ENCODE measurements at regions not wholly inside any gene's neighbourhood (a gene's known extent, or its start where the extent isn't known, plus 50 kb on each side); places are given as distances from the start of the nearest gene placed in this dataset.

DNA sequence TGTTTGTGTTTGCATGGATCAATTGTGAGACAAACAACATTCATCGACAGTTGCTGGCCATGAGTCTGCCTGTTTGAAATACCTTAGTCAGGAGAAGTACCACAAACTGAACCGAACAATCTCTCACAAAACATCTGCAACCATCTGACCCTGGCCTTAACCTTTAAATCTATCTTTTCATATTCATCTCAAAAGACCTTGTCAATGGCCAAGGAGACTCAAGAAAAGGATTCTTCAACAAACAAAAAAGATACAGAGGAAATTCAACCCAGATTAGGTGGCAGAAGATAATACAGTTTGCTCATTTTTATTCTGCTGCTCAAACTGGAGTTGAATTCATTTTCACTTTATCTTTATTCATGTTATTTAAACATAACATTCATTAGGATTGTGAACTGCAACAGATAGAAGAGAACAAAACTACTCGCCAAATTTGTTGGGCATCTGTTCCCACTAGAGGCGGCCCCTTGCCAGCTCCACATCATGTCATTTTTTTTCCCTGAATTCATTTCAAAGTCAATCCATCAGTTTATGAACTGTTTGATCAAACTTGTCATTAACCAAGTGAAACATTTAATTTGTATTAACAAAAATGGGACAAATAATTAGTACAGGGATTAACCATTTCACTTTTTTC is 152.3 kb upstream of the OTX2 start:
- TF ChIP-seq, protein P1, sequence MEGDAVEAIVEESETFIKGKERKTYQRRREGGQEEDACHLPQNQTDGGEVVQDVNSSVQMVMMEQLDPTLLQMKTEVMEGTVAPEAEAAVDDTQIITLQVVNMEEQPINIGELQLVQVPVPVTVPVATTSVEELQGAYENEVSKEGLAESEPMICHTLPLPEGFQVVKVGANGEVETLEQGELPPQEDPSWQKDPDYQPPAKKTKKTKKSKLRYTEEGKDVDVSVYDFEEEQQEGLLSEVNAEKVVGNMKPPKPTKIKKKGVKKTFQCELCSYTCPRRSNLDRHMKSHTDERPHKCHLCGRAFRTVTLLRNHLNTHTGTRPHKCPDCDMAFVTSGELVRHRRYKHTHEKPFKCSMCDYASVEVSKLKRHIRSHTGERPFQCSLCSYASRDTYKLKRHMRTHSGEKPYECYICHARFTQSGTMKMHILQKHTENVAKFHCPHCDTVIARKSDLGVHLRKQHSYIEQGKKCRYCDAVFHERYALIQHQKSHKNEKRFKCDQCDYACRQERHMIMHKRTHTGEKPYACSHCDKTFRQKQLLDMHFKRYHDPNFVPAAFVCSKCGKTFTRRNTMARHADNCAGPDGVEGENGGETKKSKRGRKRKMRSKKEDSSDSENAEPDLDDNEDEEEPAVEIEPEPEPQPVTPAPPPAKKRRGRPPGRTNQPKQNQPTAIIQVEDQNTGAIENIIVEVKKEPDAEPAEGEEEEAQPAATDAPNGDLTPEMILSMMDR (IDR thresholded peaks at IDR 0.05) = no peak
- no peaks in the 10 kb centered on the region for H3K4me1 ChIP-seq

DNA sequence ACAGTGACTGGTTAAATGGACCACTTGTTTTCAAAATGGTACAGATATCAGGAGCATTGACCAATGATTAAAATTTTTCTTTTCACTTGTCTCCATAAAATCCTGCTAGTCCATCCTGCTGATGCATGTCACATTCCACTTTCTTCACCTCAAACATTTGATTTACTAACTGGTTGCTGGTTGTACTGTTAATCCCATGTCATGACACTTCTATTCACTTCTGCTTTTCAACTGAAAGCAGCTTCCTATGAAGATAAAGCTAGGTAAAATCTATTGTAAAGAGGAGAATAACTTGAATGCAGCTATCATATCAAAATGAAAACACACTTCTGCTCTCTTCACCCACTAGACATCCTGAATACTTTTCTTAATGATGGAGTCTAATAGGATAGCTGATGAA is 149.6 kb upstream of the OTX2 start:
- no peaks in the 10 kb centered on the region for H3K36me3 ChIP-seq
- no peak overlapping the region for H3K9ac ChIP-seq (ENCODE audit: low read depth in 2 of 2, low read length in 2 of 2)
- TF ChIP-seq, protein P1 (IDR thresholded peaks at IDR 0.05) = no peak
- H3K4me1 ChIP-seq = no peaks in the 10 kb centered on the region
- no peak overlapping the region for H3K27ac ChIP-seq
- DNase-seq = no peak
- no peaks in the 10 kb centered on the region for H3K27me3 ChIP-seq
- intact Hi-C loops (cut with DNase I) = no loop called here
- H3K9me3 ChIP-seq = no peaks in the 10 kb centered on the region
- no peak overlapping the region for H3K4me3 ChIP-seq

More for the DNA sequence above, 152.3 kb upstream of the OTX2 start:
- no peak for DNase-seq
- Histone ChIP-seq H3K27me3 (no peaks in the 10 kb centered on the region), H3K36me3 (no peaks in the 10 kb centered on the region), H3K4me3 (no peak overlapping the region), H3K9ac (ENCODE audit: low read depth in 2 of 2, low read length in 2 of 2) (no peak overlapping the region), H3K27ac (no peak overlapping the region), H3K9me3 (no peaks in the 10 kb centered on the region)
- intact Hi-C loops (cut with DNase I) = no loop called here

DNA sequence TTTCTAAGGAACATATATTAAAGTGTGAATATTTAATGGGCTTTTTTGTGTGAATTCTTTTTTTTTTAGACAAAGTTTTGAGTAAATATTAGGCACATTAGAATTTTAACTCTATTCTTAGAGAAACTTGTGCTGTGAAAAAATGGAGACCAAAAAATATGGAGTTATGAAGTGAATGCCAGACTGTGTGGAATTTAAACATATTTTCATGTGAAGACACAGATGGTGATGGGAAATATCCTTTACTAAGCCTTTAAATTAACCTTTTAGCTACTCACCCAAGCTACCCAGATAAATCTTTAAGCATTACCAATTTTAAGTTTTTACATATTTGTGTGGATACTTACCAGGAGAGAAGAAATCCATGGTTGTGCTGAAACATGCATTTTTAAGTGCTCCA is 148.8 kb upstream of the OTX2 start:
- Histone ChIP-seq H3K36me3 (no peaks in the 10 kb centered on the region), H3K4me3 (no peak overlapping the region), H3K4me1 (no peaks in the 10 kb centered on the region), H3K27ac (no peak overlapping the region), H3K9me3 (no peaks in the 10 kb centered on the region), H3K9ac (ENCODE audit: low read depth in 2 of 2, low read length in 2 of 2) (no peak overlapping the region), H3K27me3 (no peaks in the 10 kb centered on the region)
- intact Hi-C loops (cut with DNase I) = no loop called here
- TF ChIP-seq, protein P1 (IDR thresholded peaks at IDR 0.05) = no peak
- DNase-seq = no peak

GRCh38 chr14:56956182-56956581 is 145.9 kb upstream of the OTX2 start:
- no peaks in the 10 kb centered on the region for H3K27me3 ChIP-seq
- no peaks in the 10 kb centered on the region for H3K4me1 ChIP-seq
- intact Hi-C loops (cut with DNase I) = no loop called here
- H3K36me3 ChIP-seq = no peaks in the 10 kb centered on the region
- H3K9ac ChIP-seq (ENCODE audit: low read depth in 2 of 2, low read length in 2 of 2) = no peak overlapping the region
- H3K4me3 ChIP-seq = no peak overlapping the region
- DNase-seq = no peak
- H3K27ac ChIP-seq = no peak overlapping the region
- H3K9me3 ChIP-seq = no peaks in the 10 kb centered on the region
- TF ChIP-seq, protein P1 (IDR thresholded peaks at IDR 0.05) = no peak

- Histone ChIP-seq H3K27me3 (no peaks in the 10 kb centered on the region), H3K36me3 (no peaks in the 10 kb centered on the region), H3K4me1 (no peaks in the 10 kb centered on the region), H3K4me3 (no peak overlapping the region), H3K9ac (ENCODE audit: low read depth in 2 of 2, low read length in 2 of 2) (no peak overlapping the region), H3K9me3 (no peaks in the 10 kb centered on the region), H3K27ac (no peak overlapping the region)
- intact Hi-C loops (cut with DNase I) = no loop called here
- DNase-seq = no peak
- TF ChIP-seq, protein P1 (IDR thresholded peaks at IDR 0.05) = no peak
Measured at GRCh38 chr14:56955745-56956144, 145.5 kb upstream of the OTX2 start.
